Fibroblast of villous mesenchyme (primary cell): ENCODE measurements at regions not wholly inside any gene's neighbourhood (a gene's known extent, or its start where the extent isn't known, plus 50 kb on each side); places are given as distances from the start of the nearest gene placed in this dataset.

Experiments used
- DNase-seq: peaks from one replicate; pipeline ENCODE4 v3.0.0-alpha.2; 2010; ENCODE audit warnings: low read depth
- H3K4me3 ChIP-seq: 2 replicates; pipeline ENCODE4 v1.5.1; 2011; ENCODE audit warnings: low read depth, mild to moderate bottlenecking, low read length
- CTCF ChIP-seq: IDR thresholded peaks from 2 replicates; pipeline ENCODE4 v1.5.1; 2012; ENCODE audit warnings: low read depth, mild to moderate bottlenecking, low read length; ENCODE audit not compliant: insufficient read depth

DNA sequence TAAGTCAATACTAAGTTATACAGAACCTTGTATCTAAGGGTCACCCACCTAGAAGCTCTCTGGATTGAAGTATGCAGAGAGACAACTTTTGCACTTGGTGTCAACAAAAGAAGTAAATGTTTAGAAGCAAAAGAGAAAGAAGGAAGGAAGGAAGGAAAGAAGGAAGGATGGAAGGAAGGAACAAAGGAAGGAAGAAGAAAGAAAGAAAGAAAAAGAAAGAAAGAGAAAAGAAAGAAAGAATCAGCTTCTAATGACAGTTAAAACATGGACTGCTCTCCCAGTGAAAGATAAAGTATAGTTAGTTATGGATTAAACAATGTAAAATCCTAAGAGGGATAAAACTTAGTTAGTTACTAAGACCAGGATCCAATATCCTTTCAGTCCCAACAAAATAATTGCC, 613.8 kb upstream of the NR2F2 start:
- no peak for TF ChIP-seq CTCF
- no peak overlapping the region for H3K4me3 ChIP-seq
- no peak for DNase-seq

GRCh38 chr15:95718441-95718840, 612.1 kb upstream of the NR2F2 start:
- TF ChIP-seq CTCF, result no peak
- no peak for DNase-seq
- H3K4me3 ChIP-seq, result no peak overlapping the region

DNA sequence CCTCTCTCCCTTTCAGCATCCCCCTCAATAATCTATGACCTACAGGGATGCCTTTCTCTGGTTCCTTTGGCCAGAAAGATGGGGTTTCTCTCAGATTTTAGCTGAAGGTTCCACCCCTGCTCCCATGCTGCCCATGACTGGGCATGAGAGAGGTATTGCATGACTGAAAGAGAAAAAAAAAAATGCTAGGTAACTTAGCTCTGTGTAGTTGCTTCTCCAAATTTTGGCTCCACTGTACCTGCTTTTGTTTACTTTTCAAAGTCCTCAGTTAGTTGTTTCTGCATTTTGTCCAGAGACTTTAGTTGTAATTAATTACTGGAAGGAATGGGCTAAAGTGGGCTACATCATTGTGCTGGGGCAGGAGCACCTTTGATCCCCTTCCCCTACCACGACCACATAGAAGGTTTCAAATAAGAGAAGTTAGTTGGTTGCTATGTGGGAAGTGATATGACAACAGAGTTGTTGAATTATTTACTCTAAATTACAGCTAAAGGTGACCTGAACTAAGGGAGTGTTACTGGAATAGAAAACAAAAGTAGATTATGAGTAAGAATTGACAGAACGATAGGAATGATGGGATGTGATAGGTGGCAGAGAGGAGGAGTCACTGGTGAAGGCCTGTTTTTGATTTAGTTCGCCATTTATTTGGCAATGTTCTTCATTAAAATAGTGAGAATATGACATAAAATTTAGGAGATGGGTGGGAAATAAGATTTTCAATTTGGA, 605.4 kb upstream of the NR2F2 start:
- TF ChIP-seq CTCF, result no peak
- H3K4me3 ChIP-seq, result no peak overlapping the region
- DNase-seq, result no peak

DNA sequence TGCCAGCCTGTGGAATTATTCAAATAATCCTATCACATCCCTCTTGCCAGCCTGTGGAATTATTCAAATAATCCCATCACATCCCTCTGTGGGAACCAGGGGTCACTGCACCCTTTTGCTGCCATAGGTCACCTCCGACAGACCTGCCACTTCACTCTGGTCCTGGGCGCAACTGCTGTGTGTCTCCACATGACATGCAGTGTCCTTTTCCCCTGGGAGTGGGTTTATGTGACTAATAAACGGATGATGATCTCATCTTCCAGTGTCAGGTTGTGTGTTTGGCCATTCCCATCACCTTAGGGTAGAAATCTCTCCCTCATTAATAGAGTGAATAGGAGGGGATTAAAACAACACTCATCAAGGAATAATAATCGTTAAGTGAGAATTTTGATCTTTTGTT, 603.6 kb upstream of the NR2F2 start:
- H3K4me3 ChIP-seq, result no peak overlapping the region
- TF ChIP-seq CTCF, result no peak
- DNase-seq, result no peak

- TF ChIP-seq CTCF, result no peak
- no peak for DNase-seq
- H3K4me3 ChIP-seq, result no peak overlapping the region
Observed at GRCh38 chr15:95733931-95734330, 596.6 kb upstream of the NR2F2 start.

GRCh38 chr15:95734422-95735316, 595.8 kb upstream of the NR2F2 start:
- no peak for TF ChIP-seq CTCF
- DNase-seq, result peak; percentile 12
- H3K4me3 ChIP-seq, result no peak overlapping the region

- no peak overlapping the region for H3K4me3 ChIP-seq
- TF ChIP-seq CTCF, result no peak
- no peak for DNase-seq
Observed at GRCh38 chr15:95737060-95737459, 593.4 kb upstream of the NR2F2 start.
